AML-193 (cell line): ENCODE measurements at regions not wholly inside any gene's neighbourhood (a gene's known extent, or its start where the extent isn't known, plus 50 kb on each side); places are given as distances from the start of the nearest gene placed in this dataset.

Experiments
- DNase-seq, 2 experiments: peaks; one replicate each; lab custom pipeline; 2025; lab: John Stamatoyannopoulos, UW

DNA sequence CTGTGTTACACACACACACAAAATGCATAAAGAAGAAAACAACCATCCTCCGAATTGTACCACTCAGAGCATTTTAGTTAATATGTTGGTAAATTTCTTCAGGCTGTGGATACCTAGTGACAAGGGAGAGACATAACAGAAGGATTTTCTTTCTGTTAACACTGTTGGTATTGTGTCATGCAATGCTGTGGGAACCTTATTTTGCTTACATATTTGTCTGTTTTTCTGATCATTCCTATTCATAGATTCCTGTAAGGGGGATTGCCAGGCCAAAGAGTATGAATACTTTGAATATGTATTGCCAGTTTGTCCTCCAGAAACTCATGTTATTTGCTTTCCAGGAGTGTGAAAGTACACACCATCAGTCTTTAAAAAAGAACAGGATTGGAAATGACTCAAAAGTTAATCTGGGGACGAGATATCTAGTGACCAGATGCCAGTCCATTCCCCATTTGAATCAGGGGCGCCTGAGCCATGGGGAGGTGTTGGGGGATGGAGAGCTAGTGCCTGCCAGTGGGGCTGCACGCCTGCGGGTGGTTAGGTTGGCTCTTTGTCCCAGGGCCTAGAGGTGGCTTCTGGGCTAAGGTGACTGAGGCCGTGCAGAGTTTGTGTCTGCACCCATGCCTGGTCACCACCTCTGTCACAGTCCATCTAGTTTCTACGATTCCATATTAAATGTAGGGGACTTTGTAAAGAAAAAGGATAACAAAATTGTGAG is 142.0 kb downstream of the PTPN20 start:
- DNase-seq: no peak

DNA sequence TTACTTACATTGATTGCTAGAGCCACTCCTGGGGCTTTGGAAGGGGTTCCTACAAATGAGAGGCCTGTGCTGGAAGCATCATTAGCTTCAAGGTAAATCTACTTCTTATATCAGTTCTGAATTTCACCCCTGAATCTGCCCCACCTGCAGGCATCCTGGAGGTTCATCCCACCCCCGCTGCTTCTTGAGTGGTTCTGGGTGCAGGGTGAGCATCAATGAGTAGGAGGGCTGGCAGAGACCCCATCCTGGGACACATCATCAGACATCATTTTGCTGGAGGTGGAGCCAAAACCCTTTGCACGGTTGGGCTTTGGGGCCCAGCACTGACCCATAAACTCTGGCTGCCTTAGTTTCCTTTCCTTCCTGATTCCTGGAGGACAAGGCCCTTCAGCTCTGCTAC is 143.7 kb downstream of the PTPN20 start:
- no peak for DNase-seq

DNA sequence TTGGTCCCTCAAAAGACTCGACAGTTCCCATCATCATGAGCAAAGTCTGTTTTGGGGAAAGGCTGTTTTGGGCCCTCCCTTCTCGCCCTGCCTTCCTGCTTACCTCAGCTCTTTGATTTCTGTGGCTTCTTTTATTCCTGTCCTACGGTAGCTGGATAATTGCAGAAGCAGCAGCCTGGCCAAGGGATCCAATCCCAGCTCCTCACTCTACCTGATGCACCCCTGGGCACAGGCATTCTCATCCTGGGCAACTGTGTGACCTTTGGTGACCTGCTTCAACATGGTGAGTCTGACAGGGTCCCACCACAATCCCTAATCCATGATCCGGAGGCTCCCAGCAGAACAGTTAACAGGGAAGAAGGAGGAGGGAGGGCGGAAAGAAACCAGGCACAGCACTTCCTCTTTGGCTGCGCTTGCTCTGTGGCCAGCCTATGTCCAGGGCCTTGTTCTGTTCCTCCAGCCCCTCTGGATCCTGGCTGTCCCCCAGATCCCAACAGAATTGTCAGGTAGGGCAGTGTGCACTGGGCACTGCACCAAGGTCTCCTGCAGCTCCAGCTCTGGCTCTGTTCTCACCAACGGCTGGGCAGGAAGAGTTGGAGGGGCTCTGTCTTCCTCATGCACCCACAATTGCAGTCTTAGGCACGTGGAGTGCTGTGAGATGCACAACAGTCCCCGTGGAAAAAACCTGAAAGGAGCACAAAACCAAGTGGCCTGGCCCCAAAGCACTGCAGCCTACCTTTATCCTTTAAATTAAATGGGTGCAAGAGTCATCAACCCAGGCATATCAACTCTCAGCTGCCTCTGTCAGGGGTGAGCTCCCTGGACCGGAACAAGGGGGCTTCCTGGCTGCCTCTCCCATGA is 144.4 kb downstream of the PTPN20 start:
- no peak for DNase-seq

DNA sequence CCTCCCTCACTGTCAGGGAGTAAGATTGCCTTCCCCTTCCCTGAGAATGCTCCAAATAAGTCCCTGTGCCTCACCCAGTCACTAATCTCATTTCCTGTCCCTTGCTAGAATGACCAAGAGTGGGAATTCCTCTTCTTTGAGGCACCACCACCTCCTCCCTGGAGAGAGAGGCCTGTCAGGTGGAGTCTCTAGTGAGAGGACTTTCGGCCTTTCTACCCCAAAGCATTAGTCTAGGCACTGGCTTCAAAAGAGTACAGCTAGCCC is 145.0 kb downstream of the PTPN20 start:
- no peak for DNase-seq

DNA sequence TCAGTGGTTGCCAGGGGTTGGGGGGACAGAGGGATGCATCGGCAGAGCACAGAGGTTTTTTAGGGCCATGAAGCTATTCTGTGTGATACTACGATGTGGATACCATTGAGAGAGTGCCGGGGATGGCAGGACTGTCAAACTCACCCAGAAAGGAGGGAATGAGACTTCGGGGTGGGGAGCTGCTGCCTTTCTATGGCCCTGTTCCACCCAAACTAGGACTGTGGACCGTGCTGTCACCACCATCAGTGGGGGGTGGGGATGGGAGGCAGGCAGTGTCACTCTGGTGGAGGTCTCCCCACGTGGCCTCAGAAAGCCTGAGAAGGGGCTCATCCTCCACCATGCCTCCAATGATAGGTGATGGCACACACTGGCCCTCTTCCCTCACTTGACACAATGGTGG is 146.2 kb downstream of the PTPN20 start:
- DNase-seq: no peak

DNA sequence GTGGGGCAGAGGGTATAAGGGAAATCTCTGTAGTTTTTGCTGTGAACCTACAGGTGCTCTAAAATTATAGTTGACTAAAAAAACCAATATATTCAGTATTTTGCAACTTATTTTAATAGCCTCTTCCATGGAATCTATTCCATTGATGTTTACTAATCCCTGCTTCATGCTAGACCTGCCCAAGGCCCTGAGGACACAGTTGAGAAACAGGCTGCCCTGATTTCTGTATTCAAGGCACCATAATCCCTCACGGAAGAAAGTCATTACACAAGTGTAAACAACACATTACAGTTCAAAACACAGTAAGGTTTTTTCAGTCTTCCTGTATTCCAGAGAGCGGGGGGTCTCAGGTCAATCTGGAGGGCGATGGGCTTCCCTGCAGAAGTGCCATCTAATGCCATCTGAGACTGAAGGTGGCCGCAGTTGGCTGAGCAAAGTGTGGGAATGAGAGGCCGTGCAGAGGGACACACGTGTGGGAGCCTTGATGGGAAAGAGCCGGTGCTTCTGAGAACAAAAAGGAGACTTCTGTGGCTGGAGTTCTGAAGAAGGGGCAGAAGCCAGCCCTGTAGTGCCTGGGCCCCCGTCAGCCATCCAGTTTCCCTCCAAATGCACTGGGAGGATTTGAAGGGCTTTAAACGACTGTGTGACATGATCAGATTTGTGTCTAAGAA is 146.9 kb downstream of the PTPN20 start:
- no peak for DNase-seq

DNA sequence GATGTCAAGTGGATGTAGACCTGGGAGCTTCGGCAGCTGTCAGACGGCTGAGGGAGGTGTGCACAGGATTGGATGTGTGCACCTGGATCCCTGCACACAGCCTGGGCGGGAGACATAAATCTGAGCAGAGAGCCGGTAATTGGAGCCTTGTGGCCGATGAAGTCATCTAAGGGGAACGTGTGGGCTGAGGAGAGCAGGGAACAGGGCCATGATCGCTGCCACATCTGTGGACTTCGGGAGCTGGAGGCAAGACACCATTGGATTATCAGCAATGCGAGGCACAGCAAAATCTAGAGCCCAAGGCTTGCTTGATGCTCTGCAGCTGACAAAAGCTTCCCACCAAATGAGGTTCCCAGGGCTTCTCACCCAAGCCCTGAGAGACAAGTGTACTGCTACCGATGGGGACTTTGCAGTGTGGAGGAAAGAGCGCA is 147.7 kb downstream of the PTPN20 start:
- DNase-seq: no peak

DNA sequence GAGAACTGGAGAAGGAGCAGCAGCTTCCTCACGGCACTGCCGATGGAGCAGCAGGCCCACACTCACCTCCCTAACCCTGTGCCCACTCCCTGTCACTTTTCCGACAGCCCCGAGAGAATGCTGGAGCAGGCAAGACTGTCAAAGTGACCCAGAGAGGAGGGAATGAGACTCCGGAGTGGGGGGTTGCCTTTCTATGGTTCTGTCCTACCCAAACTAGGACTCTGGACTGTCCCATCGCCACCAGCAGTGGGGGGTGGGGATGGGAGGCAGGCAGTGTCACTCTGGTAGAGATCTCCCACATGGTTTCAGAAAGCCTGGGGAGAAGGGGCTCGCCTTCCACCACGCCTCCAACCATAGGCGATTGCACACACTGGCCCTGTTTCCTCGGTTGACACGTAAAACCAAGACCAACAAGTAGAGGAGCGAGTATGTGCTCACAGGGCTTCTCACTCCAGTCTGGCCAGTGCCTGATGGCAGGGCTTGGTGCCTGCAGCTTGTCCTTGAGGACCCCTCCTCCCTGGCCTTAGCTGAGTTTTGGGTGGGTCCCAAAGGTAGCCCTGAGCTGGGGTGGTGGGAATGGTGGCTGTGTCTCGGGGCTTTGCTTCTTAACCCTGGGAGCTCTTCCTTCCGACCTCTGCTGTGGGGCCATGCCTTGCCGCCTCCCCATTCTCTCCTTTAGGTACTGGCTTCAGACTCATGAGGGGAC is 148.5 kb downstream of the PTPN20 start:
- DNase-seq: no peak

DNA sequence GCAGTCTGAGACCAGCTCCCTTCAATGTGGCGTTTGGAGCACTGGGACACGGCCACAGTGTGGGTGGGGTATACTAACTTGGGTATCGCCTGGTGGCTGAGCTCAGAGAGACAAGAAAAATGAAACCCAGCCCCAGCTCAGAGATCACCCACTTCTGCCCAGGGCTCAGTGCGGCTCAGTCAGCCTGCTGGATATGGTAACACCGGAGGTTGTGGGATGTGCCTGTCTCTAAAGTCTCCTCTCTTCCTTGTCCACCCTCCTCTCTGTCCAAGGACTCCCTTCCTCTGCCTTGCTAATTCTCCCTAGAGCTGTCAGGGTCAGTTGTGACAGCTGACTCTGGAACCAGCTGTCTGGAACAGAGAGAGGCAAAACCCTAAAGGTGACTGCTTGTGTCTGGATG is 149.1 kb downstream of the PTPN20 start:
- no peak for DNase-seq

DNA sequence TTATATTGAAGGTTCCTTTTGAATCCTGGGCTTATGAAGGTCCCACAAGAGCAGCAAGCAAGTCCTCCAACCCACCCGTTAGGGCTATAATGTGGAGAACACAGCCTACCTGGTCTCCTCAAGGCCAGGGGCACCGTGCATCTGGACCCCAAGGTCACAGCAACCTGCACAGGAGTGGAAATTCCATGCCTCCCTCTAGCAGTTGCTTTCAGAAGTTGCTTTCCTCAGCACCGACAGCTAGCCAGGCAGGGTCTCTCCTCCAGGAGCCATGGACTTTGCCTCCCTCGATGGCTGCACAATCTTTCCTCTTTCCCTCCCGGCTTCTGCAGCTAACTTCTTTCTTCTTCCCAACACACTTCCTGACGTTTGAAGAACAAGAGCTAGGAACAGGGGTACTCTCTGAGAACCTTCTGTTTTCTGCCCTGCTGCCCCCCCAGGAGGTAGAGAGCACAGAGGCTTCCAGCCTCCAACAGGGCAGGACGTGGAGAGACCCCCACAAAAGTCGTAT is 149.8 kb downstream of the PTPN20 start:
- DNase-seq: no peak

DNA sequence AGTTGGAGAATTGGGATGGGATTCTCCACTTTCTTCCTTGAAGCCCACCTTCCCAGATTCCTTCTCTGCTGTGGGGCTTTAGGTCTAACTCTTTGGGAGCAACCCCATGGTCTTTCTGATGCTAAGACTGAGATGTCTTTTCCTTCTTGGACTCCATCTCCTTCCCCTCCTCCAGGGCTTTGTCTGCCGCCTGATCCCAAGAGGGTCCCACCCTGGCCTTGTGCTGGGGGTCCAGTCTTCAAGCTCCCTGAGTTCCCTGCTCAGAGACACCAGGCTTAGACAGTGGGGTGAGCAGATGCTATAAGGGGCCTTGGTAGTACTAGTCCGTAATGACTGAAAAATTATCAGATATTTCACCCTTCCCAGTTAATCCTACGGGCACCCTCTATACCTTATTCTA is 150.5 kb downstream of the PTPN20 start:
- no peak for DNase-seq

DNA sequence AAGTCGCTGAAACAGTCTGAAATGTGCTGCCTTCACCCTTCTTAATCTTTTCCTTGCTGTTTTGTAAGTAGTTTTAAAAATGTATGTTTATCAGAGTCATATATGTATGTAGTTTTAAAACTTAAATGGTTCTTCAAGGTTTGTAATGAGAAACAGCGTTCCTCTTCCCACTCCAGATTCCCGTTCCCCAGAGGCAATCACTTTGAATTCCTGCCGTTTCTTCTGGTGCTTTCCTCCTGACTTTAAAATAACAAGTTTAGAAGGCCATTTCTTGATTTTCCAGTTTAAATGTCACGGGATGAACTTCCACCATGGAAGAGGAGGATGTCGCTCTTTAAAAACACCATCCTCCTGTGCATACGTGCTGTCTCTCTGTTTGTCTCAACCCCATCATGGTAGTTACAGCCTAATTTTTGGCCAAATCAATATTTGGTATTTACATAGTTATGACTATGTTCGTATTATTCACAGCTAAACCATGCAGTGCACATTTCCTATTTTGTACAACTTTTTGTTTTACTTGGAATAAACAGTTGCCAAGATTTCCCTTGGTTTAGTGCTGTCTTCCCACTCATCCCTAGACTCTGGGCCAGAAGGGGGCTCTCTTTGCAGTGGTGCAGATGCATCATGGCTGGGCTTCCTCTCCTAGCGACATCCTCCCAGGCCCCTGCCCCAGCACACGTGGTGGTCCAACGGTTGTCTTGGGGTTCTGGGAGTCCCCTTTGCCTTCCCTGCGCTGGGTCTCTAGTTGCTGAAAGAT is 151.4 kb downstream of the PTPN20 start:
- DNase-seq: no peak

DNA sequence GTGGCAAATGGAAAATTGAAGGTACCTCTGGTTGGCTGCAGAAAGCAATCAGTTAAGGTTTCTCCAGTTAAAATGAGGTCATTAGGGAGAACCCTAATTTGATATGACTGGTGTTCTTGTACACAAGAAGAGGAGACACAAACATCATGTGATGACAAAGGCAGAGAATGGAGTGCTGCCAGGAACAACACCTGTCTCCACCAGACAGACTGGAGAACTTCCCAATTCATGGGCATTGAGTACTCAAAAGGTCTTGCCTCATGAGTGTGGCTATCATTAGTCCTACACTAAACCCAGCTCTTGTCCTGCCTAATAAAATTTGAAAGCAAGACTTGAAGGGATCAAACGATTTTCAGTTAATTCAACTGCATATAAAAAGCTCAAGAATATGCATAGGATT is 152.6 kb downstream of the PTPN20 start:
- no peak for DNase-seq

DNA sequence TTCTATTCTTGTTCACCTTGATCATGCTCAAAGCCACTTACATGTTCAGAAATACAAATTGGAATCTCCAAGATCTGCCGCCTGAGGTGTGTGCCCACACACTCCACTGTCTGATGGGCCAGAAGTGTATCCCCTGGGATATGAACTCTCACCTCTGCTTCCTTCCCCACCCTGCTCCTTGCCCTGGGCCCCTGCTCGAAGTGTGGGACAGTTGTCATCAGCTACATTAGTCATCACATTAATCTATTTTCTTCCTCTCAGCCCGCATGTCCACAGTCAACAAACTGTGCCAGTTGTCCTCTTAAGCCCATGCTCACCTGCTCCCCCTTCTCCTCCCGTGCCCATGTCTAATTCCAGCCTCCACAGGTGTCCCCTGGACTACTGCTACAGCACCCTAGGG is 154.7 kb downstream of the PTPN20 start:
- no peak for DNase-seq

DNA sequence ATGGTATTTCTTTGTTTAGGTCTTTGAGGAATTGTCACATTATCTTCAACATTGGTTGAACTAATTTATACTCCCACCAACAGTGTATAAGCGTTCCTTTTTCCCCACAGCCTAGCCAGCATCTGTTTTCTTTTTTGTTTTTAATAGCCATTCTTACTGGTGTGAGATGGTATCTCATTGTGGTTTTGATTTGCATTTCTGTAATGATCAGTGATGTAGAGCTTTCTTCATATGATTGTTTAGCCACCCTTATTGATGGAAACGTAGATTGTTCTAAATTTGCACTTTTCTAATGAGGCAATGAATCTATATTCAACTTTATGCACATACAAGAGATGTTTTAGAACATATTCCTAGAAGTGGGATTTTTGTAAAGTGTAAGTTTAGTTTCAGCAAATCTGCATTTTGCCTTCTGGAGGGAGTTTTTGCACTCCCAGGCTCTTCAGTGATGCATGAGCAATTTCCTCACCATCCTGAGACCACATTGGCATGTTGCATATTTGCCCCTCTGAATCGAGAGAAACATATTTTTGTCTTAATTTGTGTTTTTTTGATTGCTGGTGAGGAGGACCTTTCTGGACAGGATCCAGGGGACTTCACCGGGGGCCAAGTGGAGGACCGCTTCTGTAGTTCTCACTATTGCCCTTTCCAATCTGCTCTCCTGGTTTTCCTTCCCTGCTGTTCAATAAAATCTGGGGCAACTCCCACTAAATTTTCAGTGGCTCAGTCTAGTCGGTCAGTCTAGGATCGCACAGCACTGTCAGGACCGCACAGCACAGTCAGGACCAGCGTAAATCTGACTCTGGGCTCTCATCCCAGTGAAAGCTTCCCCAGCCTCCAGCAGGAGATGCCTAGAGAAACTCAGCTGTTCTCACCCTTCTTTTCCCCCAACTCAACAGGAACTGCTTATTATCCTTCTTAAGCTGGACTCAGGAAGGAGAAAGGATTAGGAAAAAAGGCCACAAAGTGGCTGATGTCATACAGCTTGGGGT is 157.0 kb downstream of the PTPN20 start:
- DNase-seq: no peak

DNA sequence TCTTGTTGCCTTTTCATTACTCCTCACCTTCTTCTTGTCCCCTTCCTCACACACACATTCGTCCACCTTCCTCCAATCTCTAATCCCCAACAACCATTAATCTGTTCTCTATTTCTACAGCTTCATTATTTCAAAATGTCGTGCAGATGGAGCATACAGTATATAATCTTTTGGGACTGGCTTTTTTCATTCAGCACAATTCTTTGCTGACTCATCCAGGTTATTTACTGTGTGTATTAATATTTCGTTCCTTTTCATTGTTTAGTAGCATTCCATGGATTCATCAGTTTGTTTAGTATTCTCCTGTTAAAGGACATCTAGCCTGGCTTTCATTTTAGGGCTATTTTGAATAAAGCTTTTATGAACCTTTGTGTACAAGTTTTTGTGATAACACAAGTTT is 159.3 kb downstream of the PTPN20 start:
- no peak for DNase-seq

DNA sequence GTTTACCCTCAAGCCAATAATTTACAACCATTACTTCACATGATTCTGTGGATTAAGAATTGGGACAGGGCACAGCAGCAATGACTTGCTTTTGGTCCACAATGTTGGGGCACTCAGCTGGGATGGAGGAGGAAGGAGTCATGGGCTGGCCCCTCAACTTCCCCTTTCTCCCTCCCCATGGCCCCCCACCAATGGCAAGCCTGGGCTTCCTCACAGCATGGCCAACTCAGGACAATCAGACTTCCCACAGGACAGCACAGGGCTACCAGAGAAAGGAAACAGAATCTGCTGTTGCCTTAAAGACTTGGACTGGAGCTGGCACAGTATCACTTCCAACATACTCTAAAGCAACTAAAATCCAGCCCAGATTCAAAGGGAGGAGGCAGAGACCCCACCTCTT is 160.7 kb downstream of the PTPN20 start:
- no peak for DNase-seq

DNA sequence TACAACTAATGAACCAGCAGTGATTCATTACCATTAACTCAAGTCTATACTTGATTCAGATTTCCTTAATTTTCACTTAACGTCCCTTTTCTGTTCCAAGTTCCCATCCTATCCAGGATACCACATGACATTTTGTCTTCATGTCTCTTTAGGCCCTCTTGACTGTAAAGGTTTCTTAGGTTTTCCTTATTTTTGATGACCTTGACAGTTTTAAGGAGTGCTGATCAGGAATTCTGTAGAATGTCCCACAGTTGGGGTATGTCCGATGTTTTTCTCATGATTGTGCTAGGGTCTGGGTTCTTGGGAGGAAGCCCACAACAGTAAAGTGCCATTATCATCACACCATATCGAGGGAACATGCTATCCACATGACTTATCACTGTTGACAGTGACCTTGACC is 162.7 kb downstream of the PTPN20 start:
- DNase-seq: no peak

DNA sequence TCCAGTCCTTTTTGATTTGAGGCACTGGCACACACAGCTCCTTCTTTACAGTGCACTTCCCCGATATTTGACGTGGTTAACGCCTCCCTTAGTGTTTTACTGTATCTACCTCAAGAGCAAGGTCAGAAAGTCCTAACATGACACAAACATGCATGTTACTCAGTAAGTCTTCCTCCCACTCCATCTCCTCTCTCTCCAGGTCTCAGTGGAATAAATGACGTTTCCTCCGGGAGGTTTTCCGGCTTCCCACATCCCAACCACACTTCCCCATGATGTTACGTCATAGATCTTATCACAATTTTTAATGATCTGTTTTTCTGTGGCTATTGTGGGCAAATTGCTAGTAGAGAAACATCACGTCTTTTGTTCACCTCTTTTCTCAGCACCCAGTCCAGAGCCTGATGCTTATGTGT is 165.7 kb downstream of the PTPN20 start:
- DNase-seq: no peak

DNA sequence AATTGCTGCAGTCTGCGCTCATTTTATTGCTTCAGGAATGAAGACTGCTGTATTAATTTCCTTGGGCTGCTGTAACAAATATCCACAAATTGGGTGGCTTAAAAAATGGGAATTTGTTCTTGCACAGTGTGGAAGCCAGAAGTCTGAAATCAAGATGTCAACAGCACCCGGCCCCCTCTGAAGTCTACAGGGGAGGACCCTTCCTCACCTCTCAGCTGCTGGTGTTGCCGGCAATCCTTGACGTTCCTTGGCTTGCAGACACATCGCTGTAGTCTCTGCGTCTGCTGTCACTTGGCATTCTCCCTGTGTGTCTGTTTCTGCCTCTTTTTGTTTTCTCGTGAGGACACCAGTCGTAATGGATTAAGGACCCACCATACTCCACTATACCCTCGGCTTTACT is 166.2 kb downstream of the PTPN20 start:
- DNase-seq: no peak
